ENCODE measurements at regions not wholly inside any gene's neighbourhood (a gene's known extent, or its start where the extent isn't known, plus 50 kb on each side); places are given as distances from the start of the nearest gene placed in this dataset.

GRCh38 chr3:177431525-177432176, 234.4 kb upstream of the TBL1XR1 start:
- no peak for DNase-seq (ENCODE audit: low read depth)

- DNase-seq (ENCODE audit: low read depth) = no peak
These were observed 238.0 kb upstream of the TBL1XR1 start for GRCh38 chr3:177435301-177435700.

GRCh38 chr3:177437513-177438337, 240.4 kb upstream of the TBL1XR1 start:
- DNase-seq (ENCODE audit: low read depth) = no peak

GRCh38 chr3:177438596-177439220, 241.4 kb upstream of the TBL1XR1 start:
- DNase-seq (ENCODE audit: low read depth) = no peak

GRCh38 chr3:177439694-177440269, 242.5 kb upstream of the TBL1XR1 start:
- no peak for DNase-seq (ENCODE audit: low read depth)

- DNase-seq (ENCODE audit: low read depth) = no peak
These were observed 243.3 kb upstream of the TBL1XR1 start for GRCh38 chr3:177440456-177441104.

GRCh38 chr3:177441276-177441812, 244.1 kb upstream of the TBL1XR1 start:
- no peak for DNase-seq (ENCODE audit: low read depth)

GRCh38 chr3:177441813-177442646, 244.7 kb upstream of the TBL1XR1 start:
- DNase-seq (ENCODE audit: low read depth) = no peak

- no peak for DNase-seq (ENCODE audit: low read depth)
These were observed 246.2 kb upstream of the TBL1XR1 start for GRCh38 chr3:177443469-177443868.

GRCh38 chr3:177444696-177445095, 247.4 kb upstream of the TBL1XR1 start:
- DNase-seq (ENCODE audit: low read depth) = no peak

GRCh38 chr3:177445549-177445948, 248.3 kb upstream of the TBL1XR1 start:
- no peak for DNase-seq (ENCODE audit: low read depth)

GRCh38 chr3:177446165-177446601, 248.9 kb upstream of the TBL1XR1 start:
- DNase-seq (ENCODE audit: low read depth) = no peak

- no peak for DNase-seq (ENCODE audit: low read depth)
These were observed 250.7 kb upstream of the TBL1XR1 start for GRCh38 chr3:177447938-177448337.

GRCh38 chr3:177448987-177449359, 251.7 kb upstream of the TBL1XR1 start:
- no peak for DNase-seq (ENCODE audit: low read depth)

- DNase-seq (ENCODE audit: low read depth) = no peak
These were observed 252.2 kb upstream of the TBL1XR1 start for GRCh38 chr3:177449360-177450006.

GRCh38 chr3:177451301-177451750, 254.0 kb upstream of the TBL1XR1 start:
- DNase-seq (ENCODE audit: low read depth) = no peak

- no peak for DNase-seq (ENCODE audit: low read depth)
These were observed 254.9 kb upstream of the TBL1XR1 start for GRCh38 chr3:177451864-177452830.

GRCh38 chr3:177452831-177453450, 255.7 kb upstream of the TBL1XR1 start:
- no peak for DNase-seq (ENCODE audit: low read depth)

GRCh38 chr3:177453451-177453844, 256.2 kb upstream of the TBL1XR1 start:
- no peak for DNase-seq (ENCODE audit: low read depth)

All from activated T-cell treated with anti-CD3 and anti-CD28 coated beads for 24 hours (primary cell).